ENCODE measurements at regions not wholly inside any gene's neighbourhood (a gene's known extent, or its start where the extent isn't known, plus 50 kb on each side); places are given as distances from the start of the nearest gene placed in this dataset.

GRCh38 chr9:84169240-84169639 lies 171.3 kb downstream of the SLC28A3 start:
- Histone ChIP-seq H3K4me1 (ENCODE audit: insufficient read depth) (peaks cover 8% of the 10 kb centered on the region), H3K27ac (no peak overlapping the region), H3K9me3 (no peaks in the 10 kb centered on the region), H3K27me3 (no peaks in the 10 kb centered on the region), H3K36me3 (no peaks in the 10 kb centered on the region), H3K4me3 (no peak overlapping the region)
- no peak for DNase-seq
- TF ChIP-seq CTCF (IDR thresholded peaks at IDR 0.05): no peak
- no peak for TF ChIP-seq POLR2A (IDR thresholded peaks at IDR 0.05)
- no peak for TF ChIP-seq EP300 (IDR thresholded peaks at IDR 0.05)
- intact Hi-C loops (cut with DNase I): loop anchor here in 1 of 4 donors (10.0 kb wide), 1 partner anchor 234 kb away; no protein-coding TSS in a partner anchor

GRCh38 chr9:84170521-84171141 lies 169.9 kb downstream of the SLC28A3 start:
- 34 to 51% (median 39%) methylated on average over 9 of the region's 9 CpGs for WGBS, 3 donors
- H3K27me3 ChIP-seq: no peaks in the 10 kb centered on the region
- no peak overlapping the region for H3K27ac ChIP-seq
- no peaks in the 10 kb centered on the region for H3K9me3 ChIP-seq
- TF ChIP-seq POLR2A (IDR thresholded peaks at IDR 0.05): no peak
- intact Hi-C loops (cut with DNase I): loop anchor here in 1 of 4 donors (10.0 kb wide), 1 partner anchor 236 kb away; no protein-coding TSS in a partner anchor
- DNase-seq: peak; percentile 67 to 85 (median 76)
- H3K4me1 ChIP-seq (ENCODE audit: insufficient read depth): peaks cover 8% of the 10 kb centered on the region
- H3K36me3 ChIP-seq: no peaks in the 10 kb centered on the region
- no peak overlapping the region for H3K4me3 ChIP-seq

GRCh38 chr9:84173961-84174360 lies 166.6 kb downstream of the SLC28A3 start:
- peaks cover 8% of the 10 kb centered on the region for H3K4me1 ChIP-seq (ENCODE audit: insufficient read depth)
- H3K36me3 ChIP-seq: no peaks in the 10 kb centered on the region
- H3K27ac ChIP-seq: no peak overlapping the region
- H3K4me3 ChIP-seq: no peak overlapping the region
- WGBS, 3 donors: 86 to 97% (median 88%) methylated on average over 2 of the region's 2 CpGs
- no peaks in the 10 kb centered on the region for H3K27me3 ChIP-seq
- intact Hi-C loops (cut with DNase I): loop anchor here in 1 of 4 donors (10.0 kb wide), 1 partner anchor 239 kb away; no protein-coding TSS in a partner anchor
- TF ChIP-seq POLR2A (IDR thresholded peaks at IDR 0.05) (no peak), EP300 (IDR thresholded peaks at IDR 0.05) (no peak), CTCF (IDR thresholded peaks at IDR 0.05) (no peak)
- H3K9me3 ChIP-seq: no peaks in the 10 kb centered on the region
- DNase-seq: no peak

- 93 to 98% (median 93%) methylated on average over 1 of the region's 1 CpG for WGBS, 3 donors
- H3K27ac ChIP-seq: no peak overlapping the region
- intact Hi-C loops (cut with DNase I): loop anchor here in 1 of 4 donors (10.0 kb wide), 1 partner anchor 240 kb away; no protein-coding TSS in a partner anchor
Observed at GRCh38 chr9:84174486-84174885, 166.1 kb downstream of the SLC28A3 start.

More at GRCh38 chr9:84174486-84174885, 166.1 kb downstream of the SLC28A3 start:
- no peaks in the 10 kb centered on the region for H3K9me3 ChIP-seq
- no peaks in the 10 kb centered on the region for H3K27me3 ChIP-seq
- no peaks in the 10 kb centered on the region for H3K36me3 ChIP-seq
- peaks cover 8% of the 10 kb centered on the region for H3K4me1 ChIP-seq (ENCODE audit: insufficient read depth)
- H3K4me3 ChIP-seq: no peak overlapping the region
- TF ChIP-seq EP300 (IDR thresholded peaks at IDR 0.05) (no peak), CTCF (IDR thresholded peaks at IDR 0.05) (no peak), POLR2A (IDR thresholded peaks at IDR 0.05) (no peak)
- DNase-seq: no peak

All from ovary (tissue), 7 donors.